T-helper 1 cell treated with Interleukin-12 subunit alpha and Interleukin-12 subunit beta and Interleukin-4 antibody, amounts not matched to agents 30 ng/mL and 1 ng/mL, for 36 hours (primary cell): ENCODE measurements at regions not wholly inside any gene's neighbourhood (a gene's known extent, or its start where the extent isn't known, plus 50 kb on each side); places are given as distances from the start of the nearest gene placed in this dataset.
"Not testable (repeated sequence)": the region's sequence is repeated elsewhere in the genome, so short reads cannot be mapped to it uniquely, and the experiment has no call there.

Source experiments
- intact Hi-C: fragments of 100-400 bp; cut with micrococcal nuclease; formaldehyde crosslinking; loops from one replicate; pipeline ENCODE4 v1.15.1; 2024

DNA sequence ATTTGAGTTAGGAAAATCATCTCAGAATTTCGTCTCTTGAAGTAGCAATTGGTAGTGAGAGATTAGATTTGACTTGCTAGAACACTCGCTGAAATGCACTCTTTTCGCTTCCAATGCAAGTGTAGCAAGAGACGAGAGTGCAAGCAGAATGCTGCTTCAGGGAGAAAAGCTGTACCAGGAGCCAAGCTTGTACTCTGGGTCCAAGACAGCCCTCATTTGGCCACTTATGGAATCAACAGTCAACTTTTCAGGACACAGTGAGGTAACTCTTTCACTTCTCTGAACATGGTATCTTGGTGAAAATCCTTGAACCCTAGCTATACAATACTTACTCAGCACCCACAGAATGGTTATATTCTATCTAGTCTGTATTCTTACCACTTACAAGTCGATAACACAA lies 107.6 kb upstream of the TERB2 start:
- intact Hi-C loops, result not testable (repeated sequence)

- intact Hi-C loops, result loop anchor here (5.0 to 10.0 kb wide), 2 partner anchors 72 to 265 kb away; partner anchors contain the start of genes DUOX2 and DUOXA2
Observed at GRCh38 chr15:44849701-44850403, 106.6 kb upstream of the TERB2 start.

DNA sequence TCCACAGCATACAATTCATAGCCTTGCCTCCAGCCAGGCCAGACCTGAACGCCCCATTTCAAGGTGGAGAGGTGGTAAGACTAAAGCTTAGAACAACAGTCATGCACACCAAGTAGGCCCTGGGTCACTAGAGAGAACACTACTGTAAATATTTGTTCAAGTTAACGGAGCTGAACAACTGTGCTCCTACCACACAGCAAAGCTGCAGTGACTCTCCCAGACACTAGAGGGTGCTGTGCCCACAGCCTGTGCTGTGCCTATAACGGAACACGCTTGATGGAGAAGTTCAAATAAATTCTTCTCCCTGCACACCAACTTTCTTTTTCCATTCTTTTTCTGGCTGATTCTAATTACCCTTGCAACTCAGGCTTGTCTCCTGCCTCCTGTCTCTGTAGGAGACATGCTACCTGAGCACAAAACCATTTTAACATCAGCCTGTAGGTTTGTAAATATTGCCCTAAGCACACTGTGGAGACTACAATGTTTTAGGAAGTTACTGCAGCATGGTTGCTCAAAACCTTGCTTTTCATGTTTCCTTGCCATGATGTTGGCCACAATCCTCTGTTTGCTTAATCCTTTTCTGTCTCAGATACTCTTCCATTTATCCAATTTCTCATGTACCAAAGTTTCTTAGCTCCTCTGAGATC lies 103.1 kb upstream of the TERB2 start:
- intact Hi-C loops, result loop anchor here (1.0 to 10.0 kb wide), 3 partner anchors 69 to 275 kb away; partner anchors contain the start of genes DUOX2 and DUOXA2

DNA sequence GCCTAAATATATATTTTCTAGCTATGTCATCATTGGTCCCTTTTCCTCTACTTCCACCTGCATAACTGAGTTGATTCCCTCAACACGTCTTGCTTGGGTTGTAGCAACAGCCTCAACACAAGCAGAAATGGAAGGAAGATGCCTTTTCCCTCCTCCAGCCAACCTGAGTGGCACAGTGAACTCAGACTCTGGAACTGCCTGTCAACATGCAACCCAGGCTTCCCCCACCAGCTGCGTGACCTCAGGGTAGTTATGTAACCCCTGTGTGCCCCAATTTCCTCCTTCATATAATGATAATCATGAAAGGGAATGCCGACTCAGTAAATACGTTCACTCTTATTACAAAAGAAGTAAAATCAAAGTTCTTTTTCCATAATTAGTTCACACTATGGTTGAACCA lies 101.8 kb upstream of the TERB2 start:
- intact Hi-C loops, result loop anchor here (2.0 to 10.0 kb wide), 3 partner anchors 68 to 260 kb away; partner anchors contain the start of genes DUOX2 and DUOXA2

DNA sequence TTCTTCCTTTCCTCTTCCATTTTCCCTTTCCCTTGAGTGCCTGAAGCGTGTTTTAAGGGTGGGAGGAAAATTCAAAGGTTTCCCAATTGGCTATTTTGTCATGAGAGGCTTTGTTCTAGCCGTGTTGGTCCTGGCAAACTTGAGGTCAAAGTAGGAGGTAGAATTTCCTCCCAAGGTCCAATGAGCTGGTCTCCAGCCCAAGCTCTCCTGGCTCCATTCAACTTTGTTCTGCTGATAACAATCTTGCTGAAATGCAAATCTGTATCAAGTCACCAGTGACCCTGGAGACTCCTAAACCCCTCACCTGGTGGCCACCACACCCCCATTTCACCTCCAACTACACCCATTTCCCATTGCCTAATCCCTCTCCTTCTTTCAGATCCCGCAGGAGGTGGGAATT lies 100.2 kb upstream of the TERB2 start:
- intact Hi-C loops, result loop anchor here (10.0 kb wide), 1 partner anchor 259 kb away; the partner anchor contains the start of genes DUOX2 and DUOXA2

DNA sequence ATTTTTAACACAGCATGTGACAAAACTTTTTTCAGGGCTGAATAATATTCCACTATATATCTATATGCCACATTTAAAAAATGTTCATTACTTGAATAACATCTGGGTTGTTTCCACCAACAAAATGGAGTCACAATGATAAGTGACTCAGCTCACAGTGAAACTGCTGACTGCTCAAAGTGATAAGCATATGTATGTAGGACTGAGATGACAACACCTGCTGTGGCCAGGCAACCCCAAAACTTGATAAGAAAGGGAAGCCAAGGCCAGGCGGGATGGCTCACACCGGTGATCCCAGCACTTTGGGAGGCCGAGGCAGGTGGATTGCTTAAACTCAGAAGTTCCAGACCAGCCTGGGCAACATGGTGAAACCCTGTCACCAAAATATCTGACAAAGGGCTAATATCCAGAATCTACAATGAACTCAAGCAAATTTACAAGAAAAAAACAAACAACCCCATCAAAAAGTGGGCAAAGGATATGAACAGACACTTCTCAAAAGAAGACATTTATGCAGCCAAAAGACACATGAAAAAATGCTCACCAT lies 99.2 kb upstream of the TERB2 start:
- intact Hi-C loops, result loop anchor here (10.0 kb wide), 1 partner anchor 258 kb away; the partner anchor contains the start of genes DUOX2 and DUOXA2

DNA sequence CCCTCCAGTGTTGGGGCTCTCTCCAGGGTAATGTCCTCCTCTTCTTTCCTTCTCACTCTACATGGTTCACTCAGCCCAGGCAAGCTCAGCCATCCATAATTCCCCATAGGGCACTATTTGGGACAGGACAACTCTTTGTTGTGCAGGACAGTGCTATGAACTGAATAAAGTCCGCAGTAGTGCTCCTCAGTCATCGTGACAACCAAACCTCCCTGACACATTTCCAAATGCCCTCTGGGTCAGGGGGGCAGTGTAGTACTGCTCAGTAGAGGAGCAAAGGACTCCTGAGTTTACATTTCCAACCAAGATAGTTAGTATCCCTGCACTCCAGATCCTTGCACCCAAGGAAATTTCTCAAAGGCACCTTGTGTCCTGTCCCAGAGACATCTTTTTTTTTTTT lies 97.4 kb upstream of the TERB2 start:
- intact Hi-C loops, result loop anchor here (10.0 kb wide), 1 partner anchor 256 kb away; the partner anchor contains the start of genes DUOX2 and DUOXA2

- intact Hi-C loops, result loop anchor here (1.0 kb wide), 1 partner anchor 9 kb away; no protein-coding TSS in a partner anchor
Observed at GRCh38 chr15:44860168-44860567, 96.3 kb upstream of the TERB2 start.

DNA sequence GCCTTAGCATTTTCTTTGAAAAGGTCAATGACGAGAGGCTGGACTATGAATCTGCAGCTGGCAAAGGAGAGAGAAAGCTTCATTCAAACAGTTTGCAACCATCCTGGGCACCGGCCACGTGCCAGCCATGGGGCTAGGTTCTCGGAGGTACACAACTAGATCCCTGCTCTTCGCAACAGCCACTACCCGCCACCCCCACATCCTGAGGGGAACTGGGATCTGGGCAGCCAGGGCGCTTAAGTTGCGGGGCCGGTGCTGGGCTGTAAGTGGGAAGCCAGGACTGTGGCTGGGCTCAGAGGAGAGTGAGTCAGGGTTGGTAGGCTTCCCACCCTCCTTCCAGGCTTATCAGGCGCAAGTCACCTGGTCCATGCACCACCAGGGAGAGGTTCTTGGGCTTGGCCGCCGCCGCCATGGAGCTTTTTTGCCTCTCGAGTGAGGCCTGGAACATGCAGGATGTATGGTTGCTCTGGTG lies 95.0 kb upstream of the TERB2 start:
- intact Hi-C loops, result no loop called here

- intact Hi-C loops, result no loop called here
Observed at GRCh38 chr15:44861917-44862316, 94.6 kb upstream of the TERB2 start.

- intact Hi-C loops, result not testable (repeated sequence)
Observed at GRCh38 chr15:44862866-44863265, 93.6 kb upstream of the TERB2 start.

- intact Hi-C loops, result not testable (repeated sequence)
Observed at GRCh38 chr15:44868100-44868499, 88.4 kb upstream of the TERB2 start.

GRCh38 chr15:44870125-44870524 lies 86.4 kb upstream of the TERB2 start:
- intact Hi-C loops, result not testable (repeated sequence)

DNA sequence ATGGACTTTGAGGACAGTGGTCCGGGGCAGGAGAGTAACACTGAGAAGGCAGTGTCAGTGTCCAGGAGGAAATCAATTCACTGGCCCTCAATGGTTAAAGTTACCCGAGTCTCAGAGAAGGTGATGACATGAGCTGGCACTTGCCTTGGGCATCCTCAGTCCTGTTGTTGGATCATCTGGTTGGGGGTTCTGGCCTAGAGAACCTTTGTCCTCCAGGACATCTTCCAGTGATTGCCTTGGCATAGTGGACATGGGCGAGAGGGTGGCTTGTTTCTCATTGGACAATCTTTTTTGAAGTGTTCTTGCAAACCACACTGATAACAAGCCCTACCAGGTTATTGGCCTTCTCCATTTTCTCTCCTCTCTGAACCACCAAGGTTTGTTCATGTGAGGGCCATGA lies 83.4 kb upstream of the TERB2 start:
- intact Hi-C loops, result no loop called here

GRCh38 chr15:44879066-44879465 lies 77.4 kb upstream of the TERB2 start:
- intact Hi-C loops, result no loop called here

GRCh38 chr15:44882499-44882968 lies 74.0 kb upstream of the TERB2 start:
- intact Hi-C loops, result loop anchor here (10.0 kb wide), 1 partner anchor 142 kb away; the partner anchor contains the start of gene SORD

- intact Hi-C loops, result loop anchor here (10.0 kb wide), 1 partner anchor 141 kb away; the partner anchor contains the start of gene SORD
Observed at GRCh38 chr15:44883199-44883877, 73.1 kb upstream of the TERB2 start.

DNA sequence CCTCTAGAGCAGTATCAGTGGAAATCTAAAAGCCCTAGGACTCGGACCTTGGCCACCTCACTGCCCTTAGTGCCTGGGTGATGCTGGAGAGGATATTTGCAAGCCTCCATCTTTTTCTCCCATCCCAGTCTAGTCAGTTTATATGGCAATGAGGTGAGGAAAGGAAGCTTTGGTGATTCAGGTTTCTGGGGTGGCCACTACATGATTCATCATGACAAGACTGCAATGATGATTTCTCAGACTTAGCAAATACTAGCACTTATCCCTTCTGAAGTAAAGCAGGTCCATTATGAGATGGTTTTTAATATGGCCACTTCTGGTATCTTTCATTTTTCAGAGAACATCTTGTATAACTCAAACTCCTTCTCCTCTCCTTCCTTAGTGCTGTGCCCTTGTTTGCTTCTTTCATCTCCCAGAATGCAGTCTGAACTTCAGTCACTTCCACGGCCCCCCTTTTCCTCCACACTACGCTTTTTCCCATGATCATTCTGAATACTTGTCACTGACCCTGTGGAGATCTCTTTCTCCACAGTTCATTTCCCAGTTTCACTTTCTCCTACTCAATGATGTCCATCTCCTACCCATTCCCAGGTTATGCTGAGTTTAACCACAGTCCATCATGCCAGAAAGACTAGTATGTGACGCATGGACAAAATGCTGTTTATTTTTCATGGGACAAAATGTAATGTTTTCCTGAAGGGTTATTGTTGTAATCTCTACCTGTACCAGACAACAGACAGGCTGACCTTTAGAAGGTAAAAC lies 57.4 kb upstream of the TERB2 start:
- intact Hi-C loops, result not testable (repeated sequence)

GRCh38 chr15:44899775-44900174 lies 56.7 kb upstream of the TERB2 start:
- intact Hi-C loops, result loop anchor here (5.0 kb wide), 1 partner anchor 498 kb away; no protein-coding TSS in a partner anchor

DNA sequence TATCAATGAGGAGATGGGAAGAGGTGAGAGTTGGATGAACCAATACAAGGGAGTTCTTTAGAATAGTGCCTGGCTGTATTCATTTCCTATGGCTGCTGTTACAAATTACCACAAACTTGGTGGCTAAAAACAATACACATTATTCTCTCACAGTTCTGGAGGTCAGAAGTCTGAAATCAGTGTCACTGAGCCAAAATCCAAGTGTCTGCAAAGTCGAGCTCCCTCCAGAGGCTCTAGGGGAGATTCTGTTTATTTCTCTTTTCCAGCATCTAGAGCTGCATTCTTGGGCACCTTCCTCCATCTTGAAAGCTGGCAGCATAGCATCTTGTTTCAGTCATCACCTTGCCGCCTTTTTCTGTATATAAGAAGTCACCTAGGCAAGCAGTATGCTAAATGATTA lies 55.7 kb upstream of the TERB2 start:
- intact Hi-C loops, result loop anchor here (5.0 kb wide), 1 partner anchor 497 kb away; no protein-coding TSS in a partner anchor
